ENCODE measurements at regions not wholly inside any gene's neighbourhood (a gene's known extent, or its start where the extent isn't known, plus 50 kb on each side); places are given as distances from the start of the nearest gene placed in this dataset.

DNA sequence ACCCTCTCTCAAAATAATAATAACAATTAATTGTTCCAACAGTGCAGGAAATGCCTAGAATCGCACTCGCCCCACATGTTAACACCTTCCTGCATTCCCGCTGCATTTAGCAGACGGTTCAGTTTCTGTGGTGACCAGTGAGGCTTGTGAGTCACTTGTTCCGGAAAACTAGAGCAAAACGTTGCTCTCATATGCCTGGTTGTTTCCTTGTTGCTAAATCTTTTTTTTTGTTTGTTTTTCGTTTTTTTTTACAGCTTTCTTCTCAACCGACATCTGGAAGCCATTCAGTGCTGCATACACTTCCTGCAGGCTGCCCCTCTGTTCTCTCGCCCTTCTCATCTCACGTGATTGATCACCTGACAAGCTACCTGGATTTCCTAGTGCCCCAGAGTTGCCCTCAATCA is 56.9 kb upstream of the TMPRSS2 start:
- Histone ChIP-seq H4K20me1 (ENCODE audit: insufficient read depth, low read length) (no peaks in the 10 kb centered on the region), H3K4me2 (ENCODE audit: low read length) (no peak overlapping the region), H2AFZ (ENCODE audit: low read length) (no peak overlapping the region), H3K27ac (ENCODE audit: low read depth, low read length, poor library complexity, severe bottlenecking) (no peak overlapping the region), H3K9ac (ENCODE audit: low read length) (no peak overlapping the region), H3K27me3 (ENCODE audit: insufficient read depth, low read length) (peaks cover under 1% of the 10 kb centered on the region), H3K4me1 (ENCODE audit: insufficient read depth, low read length, severe bottlenecking) (no peaks in the 10 kb centered on the region), H3K36me3 (ENCODE audit: insufficient read depth, low read length) (no peaks in the 10 kb centered on the region), H3F3A (ENCODE audit: insufficient read depth, low read length) (no peaks in the 10 kb centered on the region), H3K9me3 (ENCODE audit: low read length) (no peaks in the 10 kb centered on the region), H3K4me3 (ENCODE audit: low read depth, low read length, poor library complexity, severe bottlenecking) (no peak overlapping the region), H3K79me2 (ENCODE audit: insufficient read depth, low read length) (no peaks in the 10 kb centered on the region), H3K9me2 (ENCODE audit: low read depth, low read length) (no peaks in the 10 kb centered on the region)
- no peak for TF ChIP-seq EZH2 (IDR thresholded peaks at IDR 0.05; ENCODE audit: borderline replicate concordance, low read length)
- TF ChIP-seq, protein P1, sequence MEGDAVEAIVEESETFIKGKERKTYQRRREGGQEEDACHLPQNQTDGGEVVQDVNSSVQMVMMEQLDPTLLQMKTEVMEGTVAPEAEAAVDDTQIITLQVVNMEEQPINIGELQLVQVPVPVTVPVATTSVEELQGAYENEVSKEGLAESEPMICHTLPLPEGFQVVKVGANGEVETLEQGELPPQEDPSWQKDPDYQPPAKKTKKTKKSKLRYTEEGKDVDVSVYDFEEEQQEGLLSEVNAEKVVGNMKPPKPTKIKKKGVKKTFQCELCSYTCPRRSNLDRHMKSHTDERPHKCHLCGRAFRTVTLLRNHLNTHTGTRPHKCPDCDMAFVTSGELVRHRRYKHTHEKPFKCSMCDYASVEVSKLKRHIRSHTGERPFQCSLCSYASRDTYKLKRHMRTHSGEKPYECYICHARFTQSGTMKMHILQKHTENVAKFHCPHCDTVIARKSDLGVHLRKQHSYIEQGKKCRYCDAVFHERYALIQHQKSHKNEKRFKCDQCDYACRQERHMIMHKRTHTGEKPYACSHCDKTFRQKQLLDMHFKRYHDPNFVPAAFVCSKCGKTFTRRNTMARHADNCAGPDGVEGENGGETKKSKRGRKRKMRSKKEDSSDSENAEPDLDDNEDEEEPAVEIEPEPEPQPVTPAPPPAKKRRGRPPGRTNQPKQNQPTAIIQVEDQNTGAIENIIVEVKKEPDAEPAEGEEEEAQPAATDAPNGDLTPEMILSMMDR (IDR thresholded peaks at IDR 0.05; ENCODE audit: low read length), result no peak

DNA sequence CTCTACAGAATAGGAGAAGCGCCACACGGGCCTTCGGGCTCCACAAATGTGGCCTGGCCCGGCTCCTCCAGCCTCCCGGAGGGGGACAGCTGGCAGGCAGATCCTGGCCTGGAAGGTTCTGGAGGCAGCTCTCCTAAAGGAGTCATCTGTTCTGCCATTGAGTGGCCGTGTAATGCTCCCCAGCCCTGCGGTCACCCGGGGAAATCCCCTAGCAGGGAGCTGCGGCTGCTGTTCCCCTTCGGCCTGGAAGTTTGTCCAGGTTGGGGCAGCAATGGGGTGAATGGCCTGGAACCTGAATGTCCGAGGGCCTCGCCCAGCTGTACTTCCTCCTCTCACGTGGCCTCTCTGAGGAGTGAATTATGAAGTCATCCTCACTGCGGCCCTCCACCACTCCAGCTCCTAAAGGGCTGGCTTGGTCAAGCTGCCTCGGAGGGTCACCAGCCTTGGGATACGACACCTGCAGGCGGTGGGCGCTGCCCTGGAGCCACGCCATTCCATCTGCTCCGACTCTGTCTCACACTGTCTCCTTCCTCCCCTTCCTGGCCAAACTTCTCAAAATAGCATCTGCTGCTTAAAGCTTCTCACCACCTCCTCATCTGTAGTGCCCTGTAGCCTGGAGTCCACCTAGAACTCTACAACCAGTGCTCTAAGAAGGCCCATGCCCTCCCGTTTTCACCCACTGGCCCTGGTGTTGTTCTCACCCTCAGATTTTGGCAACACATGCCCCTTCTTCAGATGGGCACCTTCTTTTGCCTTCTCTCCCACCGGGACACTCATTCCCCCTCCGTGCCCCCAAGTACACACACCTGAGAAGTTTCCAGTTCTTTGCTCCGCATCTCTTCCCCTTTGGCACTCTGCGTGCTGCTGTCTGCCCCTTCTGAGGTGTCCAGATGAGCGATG is 54.4 kb upstream of the TMPRSS2 start:
- H3K36me3 ChIP-seq (ENCODE audit: insufficient read depth, low read length), result no peaks in the 10 kb centered on the region
- no peaks in the 10 kb centered on the region for H3K79me2 ChIP-seq (ENCODE audit: insufficient read depth, low read length)
- no peaks in the 10 kb centered on the region for H3K9me3 ChIP-seq (ENCODE audit: low read length)
- TF ChIP-seq, protein P1 (IDR thresholded peaks at IDR 0.05; ENCODE audit: low read length), result no peak
- no peak for TF ChIP-seq EZH2 (IDR thresholded peaks at IDR 0.05; ENCODE audit: borderline replicate concordance, low read length)
- H3K9me2 ChIP-seq (ENCODE audit: low read depth, low read length), result no peaks in the 10 kb centered on the region
- peaks cover 8% of the 10 kb centered on the region for H3K27me3 ChIP-seq (ENCODE audit: insufficient read depth, low read length)
- no peaks in the 10 kb centered on the region for H4K20me1 ChIP-seq (ENCODE audit: insufficient read depth, low read length)
- no peaks in the 10 kb centered on the region for H3F3A ChIP-seq (ENCODE audit: insufficient read depth, low read length)
- H3K27ac ChIP-seq (ENCODE audit: low read depth, low read length, poor library complexity, severe bottlenecking), result no peak overlapping the region
- H2AFZ ChIP-seq (ENCODE audit: low read length), result no peak overlapping the region
- H3K9ac ChIP-seq (ENCODE audit: low read length), result no peak overlapping the region
- H3K4me2 ChIP-seq (ENCODE audit: low read length), result no peak overlapping the region
- H3K4me3 ChIP-seq (ENCODE audit: low read depth, low read length, poor library complexity, severe bottlenecking), result no peak overlapping the region
- no peaks in the 10 kb centered on the region for H3K4me1 ChIP-seq (ENCODE audit: insufficient read depth, low read length, severe bottlenecking)

DNA sequence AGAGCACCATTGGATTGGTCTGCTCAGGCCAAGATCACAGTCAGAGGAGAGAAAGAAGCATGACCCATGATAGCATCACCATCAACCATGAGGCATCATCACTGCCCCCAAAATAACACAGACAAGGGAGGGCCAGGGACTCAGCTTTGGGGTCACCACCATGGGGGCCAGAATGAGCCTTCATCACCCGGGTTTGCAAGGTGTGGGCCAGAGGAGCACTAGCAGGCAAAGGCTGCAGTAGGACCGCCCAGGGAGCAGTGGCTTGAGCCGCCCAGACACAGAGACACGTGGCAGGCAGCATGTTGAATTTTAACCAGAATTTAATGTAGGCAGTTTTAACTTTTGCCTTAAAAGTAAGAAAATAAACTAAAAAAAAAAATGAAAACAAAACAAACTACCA is 53.7 kb upstream of the TMPRSS2 start:
- Histone ChIP-seq H3K4me2 (ENCODE audit: low read length) (no peak overlapping the region), H3K9me3 (ENCODE audit: low read length) (no peaks in the 10 kb centered on the region), H3K79me2 (ENCODE audit: insufficient read depth, low read length) (no peaks in the 10 kb centered on the region), H3K4me1 (ENCODE audit: insufficient read depth, low read length, severe bottlenecking) (no peaks in the 10 kb centered on the region), H3F3A (ENCODE audit: insufficient read depth, low read length) (no peaks in the 10 kb centered on the region), H3K9me2 (ENCODE audit: low read depth, low read length) (no peaks in the 10 kb centered on the region), H2AFZ (ENCODE audit: low read length) (no peak overlapping the region), H3K9ac (ENCODE audit: low read length) (no peak overlapping the region), H3K27me3 (ENCODE audit: insufficient read depth, low read length) (peaks cover 8% of the 10 kb centered on the region), H4K20me1 (ENCODE audit: insufficient read depth, low read length) (no peaks in the 10 kb centered on the region), H3K36me3 (ENCODE audit: insufficient read depth, low read length) (no peaks in the 10 kb centered on the region), H3K27ac (ENCODE audit: low read depth, low read length, poor library complexity, severe bottlenecking) (no peak overlapping the region), H3K4me3 (ENCODE audit: low read depth, low read length, poor library complexity, severe bottlenecking) (no peak overlapping the region)
- no peak for TF ChIP-seq EZH2 (IDR thresholded peaks at IDR 0.05; ENCODE audit: borderline replicate concordance, low read length)
- TF ChIP-seq, protein P1 (IDR thresholded peaks at IDR 0.05; ENCODE audit: low read length), result no peak

All from OCI-LY1 (cell line).